Psoas muscle (tissue), 7 donors: ENCODE measurements at regions not wholly inside any gene's neighbourhood (a gene's known extent, or its start where the extent isn't known, plus 50 kb on each side); places are given as distances from the start of the nearest gene placed in this dataset.
"Not testable (repeated sequence)": the region's sequence is repeated elsewhere in the genome, so short reads cannot be mapped to it uniquely, and the experiment has no call there.

Source experiments
- ATAC-seq, 4 donors: fragments of 200-7000 bp; cut with Tn5 transposase; one replicate each; pipeline ENCODE4 v1.9.1; 2020; ENCODE audit warnings: moderate library complexity in 3 of 4, mild to moderate bottlenecking in 2 of 4
- DNase-seq, 2 donors: peaks; one replicate each; pipeline ENCODE4 v3.0.0-alpha.2; 2020
- H3K27ac ChIP-seq: fragments of 200-600 bp; one replicate; pipeline ENCODE4 v1.8.0; 2022
- H3K27me3 ChIP-seq, 3 donors: fragments of 200-600 bp in 1 of 3; one replicate each; pipeline versions ENCODE4 v1.6.1 to v1.8.0; 2013 to 2022; ENCODE audit warnings: low read length in 2 of 3, mild to moderate bottlenecking in 2 of 3, moderate library complexity in 1 of 3; ENCODE audit not compliant: insufficient read depth in 3 of 3
- H3K36me3 ChIP-seq, 2 donors: fragments of 200-600 bp in 1 of 2; one replicate each; pipeline versions ENCODE4 v1.6.1 to v1.8.0; 2013 to 2022; ENCODE audit warnings: low read depth in 1 of 2, mild to moderate bottlenecking in 1 of 2, moderate library complexity in 1 of 2; ENCODE audit not compliant: insufficient read depth in 1 of 2
- H3K4me1 ChIP-seq: fragments of 200-600 bp; one replicate; pipeline ENCODE4 v1.8.0; 2022
- H3K4me3 ChIP-seq: fragments of 200-600 bp; one replicate; pipeline ENCODE4 v1.8.0; 2022; ENCODE audit warnings: mild to moderate bottlenecking
- H3K9me3 ChIP-seq: fragments of 200-600 bp; one replicate; pipeline ENCODE4 v1.8.0; 2022
- CTCF ChIP-seq: fragments of 200-600 bp; IDR thresholded peaks from one replicate; pipeline ENCODE4 v1.8.0; 2022; ENCODE audit warnings: antibody characterized with exemption
- WGBS, 3 donors: extraction: QIAGEN DNeasy Blood & Tissue Kit; methylation state at CpG; one replicate each; pipeline versions ENCODE4 v1.1.6 to v1.1.7; 2013; 5-methylcytosine and 5-hydroxymethylcytosine counted together
- intact Hi-C, 2 donors: fragments of 100-400 bp; cut with DNase I; formaldehyde crosslinking; loops; one replicate each; pipeline versions ENCODE4 v1.11.0 to v1.14.2; 2022
- donor health status: healthy with polysubstance abuse.
- donor health status: DM: no; HTN: no; CAD: no; lungs with moderate emphysema.
- donor health status: Bipolar disorder and iron deficiency.
- donor health status: healthy.
- donor health status: DM: yes; HTN: yes; CAD: no.
- donor health status: DM: no; HTN: no; CAD: no.
- donor health status: DM: yes; HTN: yes; CAD: no.

GRCh38 chr10:63054889-63055611 lies 78.1 kb upstream of the NRBF2 start:
- no peak overlapping the region for H3K4me3 ChIP-seq
- no peak for ATAC-seq
- intact Hi-C loops = no loop called here
- H3K36me3 ChIP-seq = no peaks in the 10 kb centered on the region
- TF ChIP-seq CTCF = no peak
- no peaks in the 10 kb centered on the region for H3K9me3 ChIP-seq
- peaks cover 0 to 2% (median 0%) of the 10 kb centered on the region in 3 donors for H3K27me3 ChIP-seq
- no peak for DNase-seq
- H3K4me1 ChIP-seq = no peaks in the 10 kb centered on the region
- H3K27ac ChIP-seq = no peak overlapping the region

GRCh38 chr10:63052083-63052482 lies 81.0 kb upstream of the NRBF2 start:
- 83 to 85% (median 84%) methylated on average over 6 of the region's 6 CpGs for WGBS, 3 donors
- intact Hi-C loops = no loop called here
- Histone ChIP-seq H3K27me3 (peaks cover 0 to 2% (median 0%) of the 10 kb centered on the region in 3 donors), H3K4me1 (no peaks in the 10 kb centered on the region), H3K36me3 (no peaks in the 10 kb centered on the region), H3K27ac (no peak overlapping the region), H3K9me3 (no peaks in the 10 kb centered on the region), H3K4me3 (no peak overlapping the region)
- TF ChIP-seq CTCF = no peak
- ATAC-seq = no peak
- no peak for DNase-seq

- WGBS, 3 donors = 61 to 78% (median 72%) methylated on average over 4 of the region's 4 CpGs
- Histone ChIP-seq H3K4me3 (no peak overlapping the region), H3K9me3 (no peaks in the 10 kb centered on the region), H3K27ac (no peak overlapping the region), H3K27me3 (no peaks in the 10 kb centered on the region), H3K36me3 (no peaks in the 10 kb centered on the region), H3K4me1 (no peaks in the 10 kb centered on the region)
- ATAC-seq (no peak), DNase-seq (no peak)
- TF ChIP-seq CTCF = no peak
- intact Hi-C loops = no loop called here
Observed at GRCh38 chr10:63042256-63042655, 90.9 kb upstream of the NRBF2 start.

DNA sequence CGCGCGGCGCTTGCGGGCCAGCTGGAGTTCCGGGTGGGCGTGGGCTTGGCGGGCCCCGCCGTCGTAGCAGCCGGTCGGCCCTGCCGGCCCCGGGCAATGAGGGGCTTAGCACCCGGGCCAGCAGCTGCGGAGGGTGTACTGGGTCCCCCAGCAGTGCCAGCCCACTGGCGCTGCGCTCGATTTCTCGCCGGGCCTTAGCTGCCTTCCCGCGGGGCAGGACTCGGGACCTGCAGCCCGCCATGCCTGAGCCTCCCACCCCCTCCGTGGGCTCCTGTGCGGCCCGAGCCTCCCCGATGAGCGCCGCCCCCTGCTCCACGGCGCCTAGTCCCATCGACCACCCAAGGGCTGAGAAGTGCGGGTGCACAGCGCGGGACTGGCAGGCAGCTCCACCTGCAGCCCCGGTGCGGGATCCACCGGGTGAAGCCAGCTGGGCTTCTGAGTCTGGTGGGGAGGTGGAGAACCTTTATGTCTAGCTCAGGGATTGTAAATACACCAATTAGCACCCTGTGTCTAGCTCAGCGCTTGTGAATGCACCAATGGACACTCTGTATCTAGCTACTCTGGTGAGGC lies 99.4 kb upstream of the NRBF2 start:
- intact Hi-C loops = not testable (repeated sequence)

GRCh38 chr10:63030536-63030935 lies 102.6 kb upstream of the NRBF2 start:
- DNase-seq = no peak
- Histone ChIP-seq H3K4me3 (no peak overlapping the region), H3K36me3 (no peaks in the 10 kb centered on the region), H3K9me3 (no peaks in the 10 kb centered on the region), H3K4me1 (no peaks in the 10 kb centered on the region), H3K27ac (no peak overlapping the region), H3K27me3 (no peaks in the 10 kb centered on the region)
- no peak for ATAC-seq
- TF ChIP-seq CTCF = no peak
- intact Hi-C loops = no loop called here
- 71 to 81% (median 74%) methylated on average over 4 of the region's 4 CpGs for WGBS, 3 donors

More for the DNA sequence above, 99.4 kb upstream of the NRBF2 start:
- not testable (repeated sequence) for ATAC-seq, H3K27ac ChIP-seq, DNase-seq, H3K4me1 ChIP-seq, H3K27me3 ChIP-seq, H3K9me3 ChIP-seq, H3K4me3 ChIP-seq, H3K36me3 ChIP-seq
- WGBS, 3 donors = 89 to 92% (median 91%) methylated on average over 31 to 37 of the region's 42 CpGs
